ENCODE measurements at regions not wholly inside any gene's neighbourhood (a gene's known extent, or its start where the extent isn't known, plus 50 kb on each side); places are given as distances from the start of the nearest gene placed in this dataset.

DNA sequence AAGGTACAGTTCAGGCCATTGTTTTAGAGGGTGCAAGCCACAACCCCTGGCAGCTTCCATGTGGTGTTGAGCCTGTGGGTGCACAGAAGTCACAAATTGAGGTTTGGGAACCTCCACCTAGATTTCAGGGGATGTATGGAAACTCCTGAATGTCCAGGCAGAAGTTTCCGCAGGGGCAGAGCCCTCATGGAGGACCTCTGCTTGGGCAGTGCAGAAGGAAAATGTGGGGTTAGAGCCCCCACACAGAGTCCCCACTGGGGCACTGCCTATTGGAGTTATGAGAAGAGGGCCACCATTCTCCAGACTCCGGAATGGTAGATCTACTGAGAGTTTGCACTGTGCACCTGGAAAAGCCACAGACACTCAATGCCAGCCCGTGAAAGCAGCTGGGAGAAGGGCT, 242.0 kb upstream of the ACTRT1 start:
- TF ChIP-seq CTCF (IDR thresholded peaks at IDR 0.05; ENCODE audit: poor library complexity) (no peak), EZH2 (IDR thresholded peaks at IDR 0.05; ENCODE audit: borderline replicate concordance) (no peak), EZH2phosphoT487 (IDR thresholded peaks at IDR 0.05; ENCODE audit: low read depth, severe bottlenecking, unreplicated experiment) (no peak)

Data from hepatocyte (in vitro differentiated cells).